GM23338 (cell line): ENCODE measurements at regions not wholly inside any gene's neighbourhood (a gene's known extent, or its start where the extent isn't known, plus 50 kb on each side); places are given as distances from the start of the nearest gene placed in this dataset.

Experiments
- EZH2 ChIP-seq: fragments of 200-600 bp; sonication (generic); IDR thresholded peaks from one replicate; pipeline ENCODE4 v1.8.0; 2017; ENCODE audit warnings: antibody characterized with exemption, mild to moderate bottlenecking, low read depth; ENCODE audit not compliant: unreplicated experiment
- TF ChIP-seq, protein P1 (sequence below), 2 experiments: fragments of 200-600 bp in 1 of 2; sonication (generic) in 1 of 2; conservative IDR thresholded peaks; 2 replicates each; pipeline versions ENCODE4 v1.5.1 to v1.6.1; 2016 to 2017; ENCODE audit warnings: antibody characterized with exemption in 2 of 2, low read depth in 2 of 2, mild to moderate bottlenecking in 2 of 2, moderate library complexity in 1 of 2
- TF ChIP-seq, protein P2 (sequence below): IDR thresholded peaks from one replicate; pipeline ENCODE4 v1.6.1; 2018; ENCODE audit warnings: antibody characterized with exemption; ENCODE audit not compliant: unreplicated experiment

- TF ChIP-seq, protein P1, sequence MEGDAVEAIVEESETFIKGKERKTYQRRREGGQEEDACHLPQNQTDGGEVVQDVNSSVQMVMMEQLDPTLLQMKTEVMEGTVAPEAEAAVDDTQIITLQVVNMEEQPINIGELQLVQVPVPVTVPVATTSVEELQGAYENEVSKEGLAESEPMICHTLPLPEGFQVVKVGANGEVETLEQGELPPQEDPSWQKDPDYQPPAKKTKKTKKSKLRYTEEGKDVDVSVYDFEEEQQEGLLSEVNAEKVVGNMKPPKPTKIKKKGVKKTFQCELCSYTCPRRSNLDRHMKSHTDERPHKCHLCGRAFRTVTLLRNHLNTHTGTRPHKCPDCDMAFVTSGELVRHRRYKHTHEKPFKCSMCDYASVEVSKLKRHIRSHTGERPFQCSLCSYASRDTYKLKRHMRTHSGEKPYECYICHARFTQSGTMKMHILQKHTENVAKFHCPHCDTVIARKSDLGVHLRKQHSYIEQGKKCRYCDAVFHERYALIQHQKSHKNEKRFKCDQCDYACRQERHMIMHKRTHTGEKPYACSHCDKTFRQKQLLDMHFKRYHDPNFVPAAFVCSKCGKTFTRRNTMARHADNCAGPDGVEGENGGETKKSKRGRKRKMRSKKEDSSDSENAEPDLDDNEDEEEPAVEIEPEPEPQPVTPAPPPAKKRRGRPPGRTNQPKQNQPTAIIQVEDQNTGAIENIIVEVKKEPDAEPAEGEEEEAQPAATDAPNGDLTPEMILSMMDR (conservative IDR thresholded peaks at IDR 0.05; ENCODE audit: low read depth in 2 of 2), result no peak
- TF ChIP-seq EZH2, result no peak
- TF ChIP-seq, protein P2, sequence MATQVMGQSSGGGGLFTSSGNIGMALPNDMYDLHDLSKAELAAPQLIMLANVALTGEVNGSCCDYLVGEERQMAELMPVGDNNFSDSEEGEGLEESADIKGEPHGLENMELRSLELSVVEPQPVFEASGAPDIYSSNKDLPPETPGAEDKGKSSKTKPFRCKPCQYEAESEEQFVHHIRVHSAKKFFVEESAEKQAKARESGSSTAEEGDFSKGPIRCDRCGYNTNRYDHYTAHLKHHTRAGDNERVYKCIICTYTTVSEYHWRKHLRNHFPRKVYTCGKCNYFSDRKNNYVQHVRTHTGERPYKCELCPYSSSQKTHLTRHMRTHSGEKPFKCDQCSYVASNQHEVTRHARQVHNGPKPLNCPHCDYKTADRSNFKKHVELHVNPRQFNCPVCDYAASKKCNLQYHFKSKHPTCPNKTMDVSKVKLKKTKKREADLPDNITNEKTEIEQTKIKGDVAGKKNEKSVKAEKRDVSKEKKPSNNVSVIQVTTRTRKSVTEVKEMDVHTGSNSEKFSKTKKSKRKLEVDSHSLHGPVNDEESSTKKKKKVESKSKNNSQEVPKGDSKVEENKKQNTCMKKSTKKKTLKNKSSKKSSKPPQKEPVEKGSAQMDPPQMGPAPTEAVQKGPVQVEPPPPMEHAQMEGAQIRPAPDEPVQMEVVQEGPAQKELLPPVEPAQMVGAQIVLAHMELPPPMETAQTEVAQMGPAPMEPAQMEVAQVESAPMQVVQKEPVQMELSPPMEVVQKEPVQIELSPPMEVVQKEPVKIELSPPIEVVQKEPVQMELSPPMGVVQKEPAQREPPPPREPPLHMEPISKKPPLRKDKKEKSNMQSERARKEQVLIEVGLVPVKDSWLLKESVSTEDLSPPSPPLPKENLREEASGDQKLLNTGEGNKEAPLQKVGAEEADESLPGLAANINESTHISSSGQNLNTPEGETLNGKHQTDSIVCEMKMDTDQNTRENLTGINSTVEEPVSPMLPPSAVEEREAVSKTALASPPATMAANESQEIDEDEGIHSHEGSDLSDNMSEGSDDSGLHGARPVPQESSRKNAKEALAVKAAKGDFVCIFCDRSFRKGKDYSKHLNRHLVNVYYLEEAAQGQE, result no peak
Measured at GRCh38 chr12:116458492-116458891, 100.7 kb upstream of the MAP1LC3B2 start.
